PC-3 (cell line): ENCODE measurements at regions not wholly inside any gene's neighbourhood (a gene's known extent, or its start where the extent isn't known, plus 50 kb on each side); places are given as distances from the start of the nearest gene placed in this dataset.

Source experiments
- CTCF ChIP-seq: fragments of 300-600 bp; sonication (generic); conservative IDR thresholded peaks from 2 replicates; pipeline ENCODE4 v1.5.1; 2017; ENCODE audit warnings: antibody characterized with exemption, low read depth, mild to moderate bottlenecking, low read length
- EZH2 ChIP-seq: fragments of 300-600 bp; sonication (generic); IDR thresholded peaks from one replicate; pipeline ENCODE4 v1.6.1; 2017; ENCODE audit warnings: antibody characterized with exemption, mild to moderate bottlenecking, low read length; ENCODE audit not compliant: unreplicated experiment

- TF ChIP-seq CTCF, result no peak
- TF ChIP-seq EZH2, result no peak
Measured at GRCh38 chr1:209389975-209390374, 193.5 kb upstream of the CAMK1G start.
